Pancreas (tissue), 10 donors: ENCODE measurements at regions not wholly inside any gene's neighbourhood (a gene's known extent, or its start where the extent isn't known, plus 50 kb on each side); places are given as distances from the start of the nearest gene placed in this dataset.

Experiments used
- ATAC-seq, 4 donors: fragments of 200-7000 bp; cut with Tn5 transposase; one replicate each; pipeline versions ENCODE4 v1.8.0 to v1.9.1; 2020; ENCODE audit warnings: mild to moderate bottlenecking in 4 of 4, moderate library complexity in 4 of 4
- DNase-seq, 6 donors: peaks; one replicate each; pipeline ENCODE4 v3.0.0-alpha.2; 2020
- FAIRE-seq: peaks from 2 replicates; lab custom pipeline; 2012; peaks lifted over from hg19 to GRCh38; lab: Jason Lieb, UNC
- H3K27ac ChIP-seq, 4 donors: fragments of 200-600 bp; sonication (generic); 1 replicate in 3 of 4; 2 replicates in 1 of 4; pipeline versions ENCODE4 v1.5.0 to v1.8.0; 2020
- H3K27me3 ChIP-seq, 4 donors: fragments of 200-600 bp; one replicate each; pipeline ENCODE4 v1.8.0; 2021
- H3K36me3 ChIP-seq, 3 donors: fragments of 200-600 bp; sonication (generic) in 1 of 3; one replicate each; pipeline versions ENCODE4 v1.5.0 to v1.8.0; 2020 to 2021
- H3K4me1 ChIP-seq, 3 donors: fragments of 200-600 bp; one replicate each; pipeline ENCODE4 v1.8.0; 2021
- H3K4me3 ChIP-seq, 4 donors: fragments of 200-600 bp; sonication (generic) in 2 of 4; one replicate each; pipeline versions ENCODE4 v1.5.0 to v1.8.0; 2020 to 2021
- H3K9me3 ChIP-seq, 4 donors: fragments of 200-600 bp; one replicate each; pipeline ENCODE4 v1.8.0; 2021
- WGBS, 2 donors: extraction: QIAGEN DNeasy Blood & Tissue Kit; methylation state at CpG; one replicate each; pipeline ENCODE4 v1.1.7; 2013; 5-methylcytosine and 5-hydroxymethylcytosine counted together
- intact Hi-C, 3 donors: fragments of 100-400 bp; cut with DNase I; formaldehyde crosslinking; loops; one replicate each; pipeline versions ENCODE4 v1.11.1 to v1.14.2; 2022
- TF ChIP-seq, protein P1 (sequence below), 4 donors: fragments of 200-600 bp; sonication (generic) in 3 of 4; IDR thresholded peaks; one replicate each; pipeline versions ENCODE4 v1.5.0 to v1.8.0; 2021; ENCODE audit warnings: antibody characterized with exemption in 4 of 4
- donor health status: healthy with polysubstance abuse.
- donor health status: DM: no; HTN: no; CAD: no; lungs with moderate emphysema.
- donor health status: DM: no; HTN: no; CAD: no.
- donor health status: control.
- donor health status: control.
- donor health status: Bipolar disorder and iron deficiency.
- donor health status: DM: yes; HTN: yes; CAD: no.
- donor health status: DM: no; HTN: no; CAD: no.
- donor health status: DM: no; HTN: no; CAD: no.
- donor health status: DM: yes; HTN: yes; CAD: no.

GRCh38 chr18:39489431-39489830, 1923.8 kb upstream of the CELF4 start:
- no peaks in the 10 kb centered on the region for H3K27me3 ChIP-seq
- H3K4me1 ChIP-seq, result peaks cover 0 to 5% (median 3%) of the 10 kb centered on the region in 3 donors
- no peaks in the 10 kb centered on the region for H3K36me3 ChIP-seq
- WGBS, 2 donors, result 55 to 71% methylated on average over 1 of the region's 1 CpG
- ATAC-seq, result no peak
- FAIRE-seq, result no peak
- no peaks in the 10 kb centered on the region for H3K9me3 ChIP-seq
- TF ChIP-seq, protein P1, sequence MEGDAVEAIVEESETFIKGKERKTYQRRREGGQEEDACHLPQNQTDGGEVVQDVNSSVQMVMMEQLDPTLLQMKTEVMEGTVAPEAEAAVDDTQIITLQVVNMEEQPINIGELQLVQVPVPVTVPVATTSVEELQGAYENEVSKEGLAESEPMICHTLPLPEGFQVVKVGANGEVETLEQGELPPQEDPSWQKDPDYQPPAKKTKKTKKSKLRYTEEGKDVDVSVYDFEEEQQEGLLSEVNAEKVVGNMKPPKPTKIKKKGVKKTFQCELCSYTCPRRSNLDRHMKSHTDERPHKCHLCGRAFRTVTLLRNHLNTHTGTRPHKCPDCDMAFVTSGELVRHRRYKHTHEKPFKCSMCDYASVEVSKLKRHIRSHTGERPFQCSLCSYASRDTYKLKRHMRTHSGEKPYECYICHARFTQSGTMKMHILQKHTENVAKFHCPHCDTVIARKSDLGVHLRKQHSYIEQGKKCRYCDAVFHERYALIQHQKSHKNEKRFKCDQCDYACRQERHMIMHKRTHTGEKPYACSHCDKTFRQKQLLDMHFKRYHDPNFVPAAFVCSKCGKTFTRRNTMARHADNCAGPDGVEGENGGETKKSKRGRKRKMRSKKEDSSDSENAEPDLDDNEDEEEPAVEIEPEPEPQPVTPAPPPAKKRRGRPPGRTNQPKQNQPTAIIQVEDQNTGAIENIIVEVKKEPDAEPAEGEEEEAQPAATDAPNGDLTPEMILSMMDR (IDR thresholded peaks at IDR 0.05), result no peak
- intact Hi-C loops, result no loop called here
- H3K4me3 ChIP-seq, result no peak overlapping the region
- no peak for DNase-seq
- no peak overlapping the region for H3K27ac ChIP-seq

DNA sequence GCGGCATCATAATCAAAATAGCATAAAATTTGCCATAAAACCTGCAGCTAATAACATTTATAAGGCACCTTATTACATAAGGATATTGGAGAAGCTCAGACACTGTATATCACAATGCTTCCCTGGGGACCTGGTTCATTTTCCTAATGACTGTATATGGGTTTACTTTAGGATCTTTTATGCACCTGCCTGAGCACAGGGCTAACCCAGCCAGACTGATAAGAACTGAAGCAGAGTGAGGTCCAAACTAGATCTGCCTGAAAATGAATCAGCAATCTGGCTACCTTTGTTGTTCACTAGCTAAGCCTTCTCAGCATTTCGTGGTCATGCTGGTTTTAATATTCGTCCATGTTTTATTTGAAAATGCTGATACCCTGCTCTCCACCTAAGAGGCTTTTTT, 1922.3 kb upstream of the CELF4 start:
- ATAC-seq (peak in 3 of 4 donors; percentile 54 to 62 (median 57)), DNase-seq (no peak), FAIRE-seq (no peak)
- TF ChIP-seq, protein P1 (IDR thresholded peaks at IDR 0.05), result no peak
- Histone ChIP-seq H3K27me3 (no peaks in the 10 kb centered on the region), H3K9me3 (no peaks in the 10 kb centered on the region), H3K4me3 (no peak overlapping the region), H3K27ac (no peak overlapping the region), H3K36me3 (no peaks in the 10 kb centered on the region), H3K4me1 (no peaks in the 10 kb centered on the region)
- intact Hi-C loops, result no loop called here
- WGBS, 2 donors, result 41 to 60% methylated on average over 3 of the region's 3 CpGs

- DNase-seq (no peak), ATAC-seq (no peak), FAIRE-seq (no peak)
- TF ChIP-seq, protein P1 (IDR thresholded peaks at IDR 0.05), result no peak
- H3K9me3 ChIP-seq, result no peaks in the 10 kb centered on the region
- no peaks in the 10 kb centered on the region for H3K36me3 ChIP-seq
- H3K4me1 ChIP-seq, result no peaks in the 10 kb centered on the region
- intact Hi-C loops, result no loop called here
- H3K27me3 ChIP-seq, result no peaks in the 10 kb centered on the region
- WGBS, 2 donors, result 85 to 90% methylated on average over 3 of the region's 3 CpGs
- no peak overlapping the region for H3K4me3 ChIP-seq
- no peak overlapping the region for H3K27ac ChIP-seq
These were observed 1920.7 kb upstream of the CELF4 start for GRCh38 chr18:39486268-39486667.

DNA sequence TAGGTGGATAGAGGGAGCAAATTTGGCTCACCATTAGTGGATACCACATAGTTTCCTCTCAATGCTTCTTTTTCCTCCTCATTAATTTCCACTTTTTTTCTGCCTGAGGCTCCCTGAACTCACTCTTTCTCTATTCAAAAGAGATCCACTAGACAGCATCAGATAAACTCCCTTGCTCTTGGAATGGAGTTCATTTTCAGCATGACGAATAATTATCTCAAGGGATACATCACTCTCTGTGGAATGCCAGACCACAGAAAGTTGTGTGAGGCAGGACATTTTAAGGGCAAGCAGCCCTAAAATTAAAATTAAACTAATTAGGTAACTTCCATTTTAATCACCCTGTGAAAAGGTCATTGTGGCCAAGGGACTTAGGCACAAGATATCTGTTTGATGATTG, 1920.1 kb upstream of the CELF4 start:
- TF ChIP-seq, protein P1 (IDR thresholded peaks at IDR 0.05), result no peak
- intact Hi-C loops, result no loop called here

DNA sequence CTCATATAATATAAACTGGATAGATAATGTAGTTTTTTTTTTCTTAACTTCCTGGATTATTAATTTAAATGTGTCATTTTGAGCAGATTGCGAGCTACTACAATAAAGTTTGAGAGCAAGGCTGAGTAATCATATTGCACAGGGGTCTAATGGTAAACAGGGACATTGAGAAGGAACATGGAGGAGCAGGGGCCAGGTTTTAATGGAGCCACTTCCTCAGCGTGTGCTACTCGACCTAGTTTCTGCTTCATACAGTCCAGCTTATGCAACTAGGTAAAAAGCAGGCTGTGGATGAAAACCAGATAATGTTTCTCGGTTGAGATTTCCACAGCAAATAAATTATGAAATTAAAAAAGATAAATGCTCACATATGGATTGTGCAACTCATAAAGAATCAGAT, 1915.7 kb upstream of the CELF4 start:
- no peak for FAIRE-seq
- Histone ChIP-seq H3K36me3 (no peaks in the 10 kb centered on the region), H3K27ac (no peak overlapping the region), H3K4me1 (no peaks in the 10 kb centered on the region), H3K27me3 (no peaks in the 10 kb centered on the region), H3K4me3 (no peak overlapping the region), H3K9me3 (no peaks in the 10 kb centered on the region)
- TF ChIP-seq, protein P1 (IDR thresholded peaks at IDR 0.05), result no peak
- intact Hi-C loops, result no loop called here
- DNase-seq, result no peak
- WGBS, 2 donors, result 65% methylated on average over 4 of the region's 4 CpGs
- ATAC-seq, result no peak

More for the DNA sequence above, 1920.1 kb upstream of the CELF4 start:
- Histone ChIP-seq H3K4me1 (no peaks in the 10 kb centered on the region), H3K27me3 (no peaks in the 10 kb centered on the region), H3K27ac (no peak overlapping the region), H3K9me3 (no peaks in the 10 kb centered on the region), H3K4me3 (no peak overlapping the region), H3K36me3 (no peaks in the 10 kb centered on the region)
- DNase-seq (no peak), FAIRE-seq (no peak), ATAC-seq (no peak)
- 77 to 85% methylated on average over 1 of the region's 1 CpG for WGBS, 2 donors
